ENCODE measurements at regions not wholly inside any gene's neighbourhood (a gene's known extent, or its start where the extent isn't known, plus 50 kb on each side); places are given as distances from the start of the nearest gene placed in this dataset.
"Not testable (repeated sequence)": the region's sequence is repeated elsewhere in the genome, so short reads cannot be mapped to it uniquely, and the experiment has no call there.

DNA sequence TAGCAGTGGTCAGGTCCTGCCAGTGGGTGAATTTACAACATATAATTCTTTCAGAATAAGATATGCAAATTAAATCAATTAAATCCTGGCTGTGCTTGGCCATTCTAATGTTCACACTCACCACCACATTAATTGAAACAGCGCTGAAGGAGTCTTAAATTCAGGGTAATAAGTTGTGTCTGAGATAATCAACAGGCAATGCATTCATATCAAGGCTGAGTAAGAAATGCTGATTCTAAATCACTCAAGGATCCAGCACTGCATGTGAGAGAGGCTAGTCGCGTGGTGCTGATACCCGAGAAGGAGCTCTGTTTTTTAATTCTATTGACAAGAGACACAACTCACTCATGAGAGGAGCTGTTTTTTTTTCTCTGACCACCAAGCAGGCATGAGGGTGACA is 588.8 kb upstream of the ADAMTS9 start:
- TF ChIP-seq, protein P1, sequence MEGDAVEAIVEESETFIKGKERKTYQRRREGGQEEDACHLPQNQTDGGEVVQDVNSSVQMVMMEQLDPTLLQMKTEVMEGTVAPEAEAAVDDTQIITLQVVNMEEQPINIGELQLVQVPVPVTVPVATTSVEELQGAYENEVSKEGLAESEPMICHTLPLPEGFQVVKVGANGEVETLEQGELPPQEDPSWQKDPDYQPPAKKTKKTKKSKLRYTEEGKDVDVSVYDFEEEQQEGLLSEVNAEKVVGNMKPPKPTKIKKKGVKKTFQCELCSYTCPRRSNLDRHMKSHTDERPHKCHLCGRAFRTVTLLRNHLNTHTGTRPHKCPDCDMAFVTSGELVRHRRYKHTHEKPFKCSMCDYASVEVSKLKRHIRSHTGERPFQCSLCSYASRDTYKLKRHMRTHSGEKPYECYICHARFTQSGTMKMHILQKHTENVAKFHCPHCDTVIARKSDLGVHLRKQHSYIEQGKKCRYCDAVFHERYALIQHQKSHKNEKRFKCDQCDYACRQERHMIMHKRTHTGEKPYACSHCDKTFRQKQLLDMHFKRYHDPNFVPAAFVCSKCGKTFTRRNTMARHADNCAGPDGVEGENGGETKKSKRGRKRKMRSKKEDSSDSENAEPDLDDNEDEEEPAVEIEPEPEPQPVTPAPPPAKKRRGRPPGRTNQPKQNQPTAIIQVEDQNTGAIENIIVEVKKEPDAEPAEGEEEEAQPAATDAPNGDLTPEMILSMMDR (IDR thresholded peaks at IDR 0.05) = no peak
- TF ChIP-seq ZFX (IDR thresholded peaks at IDR 0.05; ENCODE audit: borderline replicate concordance) = no peak
- no peak overlapping the region for H3K27ac ChIP-seq

DNA sequence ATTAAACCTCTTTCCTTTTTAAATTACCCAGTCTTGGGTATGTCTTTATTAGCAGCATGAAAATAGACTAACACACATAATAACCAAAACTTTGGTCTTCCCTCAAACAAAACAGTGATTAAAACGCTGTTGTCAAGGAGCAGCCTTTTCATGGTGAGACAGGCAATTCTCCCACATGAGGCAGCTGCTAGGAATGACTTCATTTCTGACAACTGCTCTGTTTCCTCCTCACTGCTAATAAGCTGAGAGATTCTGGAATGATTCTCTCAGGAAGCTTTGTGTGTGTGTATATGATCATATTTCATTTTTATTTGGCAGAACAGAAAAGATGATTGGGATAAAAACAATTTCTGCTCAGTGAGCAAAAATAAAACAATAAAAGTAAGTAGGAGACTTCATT is 580.6 kb upstream of the ADAMTS9 start:
- TF ChIP-seq, protein P1 (IDR thresholded peaks at IDR 0.05) = no peak
- no peak for TF ChIP-seq ZFX (IDR thresholded peaks at IDR 0.05; ENCODE audit: borderline replicate concordance)
- H3K27ac ChIP-seq = no peak overlapping the region

DNA sequence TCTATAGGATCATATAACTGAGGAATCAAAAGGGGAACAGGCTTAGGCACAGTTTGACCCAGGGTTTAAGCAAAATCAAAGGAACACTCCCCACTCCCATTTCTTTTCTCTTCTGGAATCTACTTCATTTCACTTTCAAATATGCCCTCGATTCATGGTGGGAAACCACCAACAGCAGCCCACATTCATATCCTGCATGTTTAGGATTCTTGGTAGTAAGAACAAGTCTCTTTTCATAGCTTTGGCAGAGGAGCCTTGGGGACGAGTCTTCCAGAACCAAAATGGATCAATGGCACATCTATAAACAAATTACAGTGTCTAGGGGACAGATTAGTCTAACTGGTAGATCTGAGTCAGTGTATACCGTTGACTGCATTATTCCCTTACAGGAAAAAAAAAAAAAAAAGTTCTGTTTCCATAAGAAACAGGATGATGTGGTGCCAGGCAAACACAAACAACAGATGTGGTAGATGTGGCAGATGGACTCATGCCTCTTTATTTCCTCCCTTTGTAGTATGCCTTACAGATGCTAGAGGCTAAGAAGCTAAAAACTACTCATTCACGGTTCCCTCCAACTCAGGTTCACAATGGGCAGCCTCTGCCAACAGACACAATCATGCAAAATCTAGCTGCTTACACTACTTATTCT is 578.3 kb upstream of the ADAMTS9 start:
- no peak overlapping the region for H3K27ac ChIP-seq
- TF ChIP-seq, protein P1 (IDR thresholded peaks at IDR 0.05) = no peak
- no peak for TF ChIP-seq ZFX (IDR thresholded peaks at IDR 0.05; ENCODE audit: borderline replicate concordance)

DNA sequence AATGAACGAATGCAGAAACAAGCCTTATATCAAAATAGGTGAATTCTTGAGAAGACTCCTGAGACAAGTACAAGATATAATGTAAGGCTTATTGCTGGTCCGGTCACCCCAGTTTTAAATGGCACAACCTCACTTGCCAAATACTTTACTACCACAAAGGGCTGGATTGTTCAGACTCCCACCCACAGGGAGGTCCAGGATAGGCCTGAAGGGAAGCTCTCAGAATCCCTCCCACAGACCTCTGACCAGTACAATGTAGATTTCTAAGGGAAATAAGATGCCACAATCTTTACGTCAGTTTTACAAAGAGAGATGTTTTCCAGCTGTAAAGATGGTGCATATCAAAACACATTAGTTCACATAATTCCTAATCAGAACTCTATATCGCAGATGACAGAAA is 577.7 kb upstream of the ADAMTS9 start:
- TF ChIP-seq, protein P1 (IDR thresholded peaks at IDR 0.05) = no peak
- no peak for TF ChIP-seq ZFX (IDR thresholded peaks at IDR 0.05; ENCODE audit: borderline replicate concordance)

DNA sequence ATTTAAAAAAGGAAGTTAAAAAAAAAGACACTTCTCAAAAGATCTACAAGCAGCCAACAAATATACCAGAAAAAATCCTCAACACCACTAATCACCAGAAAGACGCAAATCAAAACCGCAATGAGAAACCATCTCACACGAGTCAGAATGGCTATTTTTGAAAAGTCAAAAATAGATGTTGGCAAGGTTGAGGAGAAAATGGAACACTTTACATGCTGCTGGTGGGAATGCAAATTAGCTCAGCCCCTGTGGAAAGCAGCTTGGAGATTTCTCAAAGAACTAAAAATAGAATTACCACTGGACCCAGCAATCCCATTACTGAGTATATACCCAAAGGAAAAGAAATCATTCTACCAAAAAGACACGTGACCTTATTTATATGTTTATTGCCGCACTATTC is 574.7 kb upstream of the ADAMTS9 start:
- H3K27ac ChIP-seq = no peak overlapping the region
- TF ChIP-seq, protein P1 (IDR thresholded peaks at IDR 0.05) = no peak
- TF ChIP-seq ZFX (IDR thresholded peaks at IDR 0.05; ENCODE audit: borderline replicate concordance) = no peak

More for the DNA sequence above, 577.7 kb upstream of the ADAMTS9 start:
- no peak overlapping the region for H3K27ac ChIP-seq

DNA sequence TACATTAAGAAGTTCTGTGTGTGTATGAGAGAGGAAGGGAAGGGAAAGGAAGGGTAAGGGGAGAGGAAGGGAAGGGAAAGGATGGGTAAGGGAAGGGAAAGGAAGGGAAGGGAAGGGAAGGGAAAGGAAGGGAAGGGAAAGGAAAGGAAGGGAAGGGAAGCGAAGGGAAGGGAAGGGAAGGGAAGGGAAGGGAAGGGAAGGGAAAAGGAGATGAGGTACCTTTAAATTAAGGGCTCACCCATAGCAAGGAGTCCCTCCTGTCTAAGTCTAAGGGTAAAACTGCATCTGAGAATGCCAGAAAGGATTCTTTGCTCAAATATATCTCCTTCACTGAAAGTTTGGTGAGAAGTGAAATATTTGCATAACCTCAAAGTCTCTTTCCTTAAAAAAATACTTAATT is 572.1 kb upstream of the ADAMTS9 start:
- TF ChIP-seq, protein P1 (IDR thresholded peaks at IDR 0.05) = no peak
- TF ChIP-seq ZFX (IDR thresholded peaks at IDR 0.05; ENCODE audit: borderline replicate concordance) = no peak
- H3K27ac ChIP-seq = no peak overlapping the region

DNA sequence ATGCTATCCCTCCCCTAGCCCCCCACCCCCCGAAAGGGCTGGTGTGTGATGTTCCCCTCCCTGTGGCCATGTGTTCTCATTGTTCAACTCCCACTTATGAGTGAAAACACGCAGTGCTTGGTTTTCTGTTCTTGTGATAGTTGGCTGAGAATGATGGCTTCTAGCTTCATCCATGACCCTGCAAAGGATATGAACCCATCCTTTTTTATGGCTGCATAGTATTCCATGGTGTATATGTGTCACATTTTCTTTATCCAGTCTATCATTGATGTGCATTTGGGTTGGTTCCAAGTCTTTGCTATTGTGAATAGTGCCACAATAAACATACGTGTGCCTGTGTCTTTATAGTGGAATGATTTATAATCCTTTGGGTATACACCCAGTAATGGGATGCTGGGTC is 565.1 kb upstream of the ADAMTS9 start:
- not testable (repeated sequence) for H3K27ac ChIP-seq

DNA sequence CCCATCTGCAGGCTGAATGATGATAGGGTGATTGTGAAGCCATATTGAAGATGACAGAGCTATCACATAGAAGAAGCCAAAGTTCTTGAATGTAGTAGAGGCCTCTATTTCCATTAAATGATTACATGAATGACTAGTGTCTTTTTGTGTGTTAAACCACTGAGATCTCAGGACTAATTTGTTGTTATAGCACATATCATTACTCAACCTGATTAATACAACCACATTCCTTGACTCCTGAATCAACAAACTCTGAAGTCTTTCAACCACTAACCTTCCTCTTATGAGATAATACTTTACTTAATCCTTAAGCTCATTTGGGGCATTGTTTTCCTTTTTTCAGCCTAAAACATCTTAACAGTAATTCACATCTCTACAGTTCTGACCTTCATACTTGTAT is 564.5 kb upstream of the ADAMTS9 start:
- TF ChIP-seq ZFX (IDR thresholded peaks at IDR 0.05; ENCODE audit: borderline replicate concordance) = no peak
- TF ChIP-seq, protein P1 (IDR thresholded peaks at IDR 0.05) = no peak
- H3K27ac ChIP-seq = no peak overlapping the region
